Transverse colon (tissue), 4 donors: ENCODE measurements at regions not wholly inside any gene's neighbourhood (a gene's known extent, or its start where the extent isn't known, plus 50 kb on each side); places are given as distances from the start of the nearest gene placed in this dataset.

Experiments used
- DNase-seq: peaks from one replicate; pipeline ENCODE4 v3.0.0-alpha.2; 2019
- H3K27ac ChIP-seq, 4 donors: fragments of 200-600 bp; sonication (generic); 2 replicates each; pipeline ENCODE4 v1.5.1; 2016 to 2018; ENCODE audit warnings: inconsistent platforms in 4 of 4
- H3K27me3 ChIP-seq: fragments of 200-600 bp; sonication (generic); 2 replicates; pipeline ENCODE4 v1.5.1; 2017; ENCODE audit warnings: inconsistent platforms
- H3K36me3 ChIP-seq, 4 donors: fragments of 200-600 bp; sonication (generic); 2 replicates each; pipeline ENCODE4 v1.5.1; 2017 to 2019; ENCODE audit warnings: inconsistent platforms in 4 of 4
- H3K4me1 ChIP-seq, 4 donors: fragments of 200-600 bp; sonication (generic); 2 replicates each; pipeline ENCODE4 v1.5.1; 2017 to 2020; ENCODE audit warnings: inconsistent platforms in 4 of 4
- H3K4me3 ChIP-seq, 4 donors: fragments of 200-600 bp; sonication (generic); 1 replicate in 1 of 4; 2 replicates in 3 of 4; pipeline versions ENCODE4 v1.5.1 to v1.6.1; 2017 to 2019; ENCODE audit warnings: inconsistent platforms in 4 of 4
- H3K9me3 ChIP-seq, 2 donors: fragments of 200-600 bp; sonication (generic); 2 replicates each; pipeline ENCODE4 v1.5.1; 2017 to 2019; ENCODE audit warnings: inconsistent platforms in 2 of 2
- CTCF ChIP-seq, 5 experiments: fragments of 200-600 bp in 3 of 5; fragments of 450-650 bp in 2 of 5; sonication (generic) in 3 of 5; IDR thresholded peaks; 1 replicate in 2 of 5; 2 replicates in 3 of 5; pipeline ENCODE4 v1.5.1; 2016 to 2017; ENCODE audit warnings: antibody characterized with exemption in 5 of 5, inconsistent platforms in 3 of 5, mild to moderate bottlenecking in 2 of 5, moderate library complexity in 1 of 5
- EP300 ChIP-seq: sonication (generic); formaldehyde crosslinking; IDR thresholded peaks from one replicate; pipeline ENCODE4 v1.6.1; 2017; ENCODE audit warnings: antibody characterized with exemption, low read depth
- POLR2A ChIP-seq: fragments of 450-650 bp; IDR thresholded peaks from one replicate; pipeline ENCODE4 v1.6.1; 2016; ENCODE audit warnings: antibody characterized with exemption, mild to moderate bottlenecking, moderate library complexity
- POLR2AphosphoS5 ChIP-seq, 3 donors: sonication (generic); formaldehyde crosslinking; IDR thresholded peaks; one replicate each; pipeline ENCODE4 v1.6.1; 2016; ENCODE audit warnings: antibody characterized with exemption in 3 of 3
- WGBS, 2 donors: methylation state at CpG; one replicate each; pipeline ENCODE4 v1.1.5; 2018; ENCODE audit warnings: low coverage in 1 of 2; 5-methylcytosine and 5-hydroxymethylcytosine counted together
- in situ Hi-C, 4 donors: fragments of 200-750 bp; cut with MboI; loops; one replicate each; pipeline versions ENCODE4 v1.15.0 to v1.15.1; 2017; ENCODE audit warnings: low sequenced_read_pairs in 3 of 4, low pct_ligation_motif_present in 1 of 4, low pct_unique_long_range_greater_than_20kb in 1 of 4
- intact Hi-C: fragments of 100-400 bp; cut with DNase I; formaldehyde crosslinking; loops from one replicate; pipeline ENCODE4 v1.15.1; 2023; ENCODE audit warnings: low total_unique reads

DNA sequence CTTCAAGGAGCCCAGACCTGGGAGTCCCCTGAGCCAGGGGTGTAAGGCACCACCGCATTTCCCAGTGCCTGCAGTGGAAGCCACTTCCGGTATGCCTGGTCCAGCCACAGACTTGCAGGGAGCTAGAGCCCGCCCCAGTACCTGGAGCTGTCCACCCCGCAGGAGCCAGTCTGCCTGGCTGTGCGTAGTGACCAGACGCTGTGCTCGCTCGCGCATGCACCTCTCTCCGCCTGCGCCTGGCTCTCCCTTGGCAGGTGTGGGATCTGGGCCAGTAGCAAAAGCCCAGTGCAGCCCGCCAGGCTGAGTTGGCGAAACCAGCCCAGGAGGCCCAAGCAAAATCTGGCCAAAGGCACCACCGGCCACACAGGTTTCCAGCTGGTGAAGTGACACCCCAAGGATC is 973.7 kb upstream of the AGA start:
- DNase-seq = no peak
- in situ Hi-C loops = no loop called here
- 98% methylated on average over 14 of the region's 14 CpGs; no CpG with 5 or more reads in 1 of the 2 donors for WGBS, 2 donors
- Histone ChIP-seq H3K27ac (no peak overlapping the region), H3K27me3 (no peaks in the 10 kb centered on the region), H3K4me1 (peaks cover 0 to 8% (median 0%) of the 10 kb centered on the region in 4 donors), H3K9me3 (no peaks in the 10 kb centered on the region), H3K36me3 (no peaks in the 10 kb centered on the region), H3K4me3 (no peak overlapping the region)
- intact Hi-C loops = no loop called here
- TF ChIP-seq POLR2A = no peak
- no peak for TF ChIP-seq POLR2AphosphoS5 (IDR thresholded peaks at IDR 0.05)
- no peak for TF ChIP-seq CTCF (IDR thresholded peaks at IDR 0.05)
- TF ChIP-seq EP300 = no peak

- 83 to 88% methylated on average over 2 of the region's 2 CpGs for WGBS, 2 donors
- no peak overlapping the region for H3K27ac ChIP-seq
- in situ Hi-C loops = no loop called here
- H3K4me3 ChIP-seq = no peak overlapping the region
- DNase-seq = no peak
- no peak for TF ChIP-seq POLR2AphosphoS5 (IDR thresholded peaks at IDR 0.05)
- no peak for TF ChIP-seq EP300
- no peak for TF ChIP-seq POLR2A
- no peak for TF ChIP-seq CTCF (IDR thresholded peaks at IDR 0.05)
- intact Hi-C loops = no loop called here
- H3K4me1 ChIP-seq = no peaks in the 10 kb centered on the region
- H3K27me3 ChIP-seq = no peaks in the 10 kb centered on the region
- no peaks in the 10 kb centered on the region for H3K9me3 ChIP-seq
- H3K36me3 ChIP-seq = no peaks in the 10 kb centered on the region
Measured at GRCh38 chr4:178423366-178423765, 981.1 kb upstream of the AGA start.

DNA sequence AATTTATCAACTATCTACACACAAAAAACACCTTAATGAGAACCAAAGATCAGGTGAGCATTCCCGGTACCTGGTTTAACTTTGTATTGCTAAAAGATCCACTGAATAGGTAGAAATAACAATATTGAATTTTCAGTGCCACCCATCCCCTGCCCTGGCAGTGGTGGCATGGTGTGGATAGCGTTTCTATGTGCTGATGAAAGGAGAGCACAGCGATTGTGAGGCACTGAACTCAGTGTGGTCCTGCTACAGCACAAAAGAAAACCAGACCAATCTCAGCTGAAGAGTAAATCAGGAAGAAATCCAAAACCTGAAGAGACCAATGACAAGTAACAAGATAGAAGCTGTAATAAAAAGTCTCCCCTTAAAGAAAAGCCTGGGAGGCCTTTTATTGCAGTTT is 984.6 kb upstream of the AGA start:
- 86 to 93% methylated on average over 3 of the region's 3 CpGs for WGBS, 2 donors
- no peaks in the 10 kb centered on the region for H3K36me3 ChIP-seq
- in situ Hi-C loops (no loop called here), intact Hi-C loops (no loop called here)
- no peaks in the 10 kb centered on the region for H3K9me3 ChIP-seq
- H3K4me1 ChIP-seq = no peaks in the 10 kb centered on the region
- DNase-seq = no peak
- H3K27me3 ChIP-seq = no peaks in the 10 kb centered on the region
- no peak overlapping the region for H3K4me3 ChIP-seq
- H3K27ac ChIP-seq = no peak overlapping the region
- TF ChIP-seq POLR2AphosphoS5 (IDR thresholded peaks at IDR 0.05) (no peak), EP300 (no peak), CTCF (IDR thresholded peaks at IDR 0.05) (no peak), POLR2A (no peak)

DNA sequence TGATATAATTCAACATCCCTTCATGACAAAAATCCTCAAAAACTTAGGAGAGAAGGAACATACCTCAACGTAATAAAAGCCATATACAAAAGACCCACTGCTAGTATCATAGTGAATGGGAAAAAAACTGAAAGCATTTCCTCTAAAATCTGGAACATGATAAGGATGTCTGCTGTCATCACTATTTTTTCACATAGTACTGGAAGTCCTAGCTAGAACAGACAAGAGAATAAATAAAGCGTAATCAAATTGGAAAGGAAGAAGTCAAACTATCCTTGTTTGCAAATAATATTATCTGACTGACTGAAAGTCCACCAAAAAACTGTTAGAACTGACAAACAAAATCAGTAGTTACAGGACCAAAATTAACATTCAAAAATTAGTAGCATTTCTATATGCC is 985.4 kb upstream of the AGA start:
- no peak for TF ChIP-seq POLR2A
- no peak for TF ChIP-seq EP300
- TF ChIP-seq POLR2AphosphoS5 (IDR thresholded peaks at IDR 0.05) = no peak
- no peak for TF ChIP-seq CTCF (IDR thresholded peaks at IDR 0.05)
- Histone ChIP-seq H3K4me3 (no peak overlapping the region), H3K36me3 (no peaks in the 10 kb centered on the region), H3K9me3 (no peaks in the 10 kb centered on the region), H3K27ac (no peak overlapping the region), H3K4me1 (no peaks in the 10 kb centered on the region), H3K27me3 (no peaks in the 10 kb centered on the region)
- no peak for DNase-seq
- in situ Hi-C loops = no loop called here
- intact Hi-C loops = no loop called here
- 82 to 85% methylated on average over 2 of the region's 2 CpGs for WGBS, 2 donors
